Sigmoid colon (tissue), 3 donors: ENCODE measurements at regions not wholly inside any gene's neighbourhood (a gene's known extent, or its start where the extent isn't known, plus 50 kb on each side); places are given as distances from the start of the nearest gene placed in this dataset.

Source experiments
- CTCF ChIP-seq, 4 experiments: fragments of 450-650 bp in 3 of 4; fragments of 200-600 bp in 1 of 4; IDR thresholded peaks; one replicate each; pipeline ENCODE4 v1.5.1; 2016 to 2019; ENCODE audit warnings: antibody characterized with exemption in 4 of 4, mild to moderate bottlenecking in 3 of 4, moderate library complexity in 2 of 4
- POLR2A ChIP-seq, 2 donors: fragments of 450-650 bp; IDR thresholded peaks; one replicate each; pipeline ENCODE4 v1.6.1; 2016; ENCODE audit warnings: antibody characterized with exemption in 2 of 2, mild to moderate bottlenecking in 2 of 2, moderate library complexity in 2 of 2

GRCh38 chr7:54014765-54015164, 527.4 kb upstream of the VSTM2A start:
- TF ChIP-seq CTCF (IDR thresholded peaks at IDR 0.05) (no peak), POLR2A (IDR thresholded peaks at IDR 0.05) (no peak)
